Activated CD8-positive, alpha-beta memory T cell treated with anti-CD3 and anti-CD28 coated beads for 36 hours (primary cell): ENCODE measurements at regions not wholly inside any gene's neighbourhood (a gene's known extent, or its start where the extent isn't known, plus 50 kb on each side); places are given as distances from the start of the nearest gene placed in this dataset.
"Not testable (repeated sequence)": the region's sequence is repeated elsewhere in the genome, so short reads cannot be mapped to it uniquely, and the experiment has no call there.

Source experiments
- CTCF ChIA-PET: fragments of 350-600 bp; sonication (Branson Sonifier 250); formaldehyde crosslinking; loops from one replicate; lab custom pipeline; 2021; ENCODE audit warnings: antibody characterized with exemption; lab: Charles Lee
- POLR2A ChIA-PET: fragments of 350-600 bp; sonication (Branson Sonifier 250); formaldehyde crosslinking; loops from one replicate; lab custom pipeline; 2021; ENCODE audit warnings: antibody characterized with exemption; lab: Charles Lee

DNA sequence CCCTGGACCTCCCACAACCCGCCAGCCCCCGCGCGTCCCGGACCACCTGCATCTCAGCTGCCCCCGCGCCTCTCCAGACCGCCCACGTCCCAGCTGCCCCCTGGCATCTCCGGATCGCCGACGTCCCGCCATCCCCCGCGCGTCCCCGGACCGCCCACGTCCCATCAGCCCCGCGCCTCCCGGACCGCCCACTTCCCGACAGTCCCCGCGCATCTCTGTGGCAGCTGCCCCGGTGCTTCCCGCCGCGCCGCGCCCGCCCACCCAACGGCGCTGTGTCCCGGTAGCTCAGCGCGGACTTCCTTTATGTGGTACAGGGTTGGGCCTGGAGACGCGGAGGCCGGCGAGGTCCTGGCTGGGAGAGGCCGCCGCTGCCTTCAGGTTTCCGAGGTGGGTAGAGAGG lies 874.9 kb downstream of the TMEM121 start:
- CTCF ChIA-PET, POLR2A ChIA-PET: not testable (repeated sequence)

DNA sequence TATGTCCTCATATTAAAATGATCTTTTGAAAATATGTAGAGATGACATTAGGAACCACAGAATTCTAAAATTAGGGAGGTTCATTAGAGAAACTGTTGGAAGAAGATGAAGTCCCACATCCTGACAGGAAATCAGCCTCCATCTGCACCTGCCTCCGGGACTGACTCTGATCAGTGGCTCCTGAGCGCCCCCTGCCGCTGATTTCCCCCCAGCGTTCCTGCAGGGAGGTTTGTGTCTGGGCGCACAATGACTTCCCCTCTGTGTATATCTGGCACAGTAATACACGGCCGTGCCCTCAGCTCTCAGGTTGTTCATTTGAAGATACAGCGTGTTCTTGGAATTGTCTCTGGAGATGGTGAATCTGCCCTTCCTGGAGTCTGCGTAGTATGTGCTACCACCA lies 883.8 kb downstream of the TMEM121 start:
- CTCF ChIA-PET = interaction anchor here (0.6 to 2.2 kb wide), 2 partner anchors 18 to 284 kb away, joined by 3 to 5 read pairs; no protein-coding TSS in a partner anchor

DNA sequence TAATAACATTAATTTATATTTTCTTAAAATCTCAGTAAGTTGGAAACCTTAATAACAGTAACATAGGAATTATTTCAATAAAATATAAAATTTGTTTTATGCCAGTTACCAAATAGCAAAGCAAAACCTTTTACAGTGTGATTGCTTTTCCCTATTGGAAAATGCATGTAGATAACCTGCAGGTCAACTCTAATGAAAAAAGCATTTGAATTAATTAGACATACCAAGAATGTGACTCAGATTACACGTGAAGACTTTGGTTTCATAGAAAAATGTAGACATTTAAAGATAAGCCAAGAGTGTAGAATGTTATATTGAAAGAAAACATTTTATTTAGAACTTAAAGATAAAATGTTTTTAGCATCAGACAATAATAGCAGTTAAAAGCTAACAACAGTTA lies 888.1 kb downstream of the TMEM121 start:
- CTCF ChIA-PET = interaction anchor here (2.0 kb wide), 1 partner anchor 42 kb away, joined by 4 read pairs; no protein-coding TSS in a partner anchor
- POLR2A ChIA-PET = no interaction called here

More for the DNA sequence above, 883.8 kb downstream of the TMEM121 start:
- POLR2A ChIA-PET = not testable (repeated sequence)

DNA sequence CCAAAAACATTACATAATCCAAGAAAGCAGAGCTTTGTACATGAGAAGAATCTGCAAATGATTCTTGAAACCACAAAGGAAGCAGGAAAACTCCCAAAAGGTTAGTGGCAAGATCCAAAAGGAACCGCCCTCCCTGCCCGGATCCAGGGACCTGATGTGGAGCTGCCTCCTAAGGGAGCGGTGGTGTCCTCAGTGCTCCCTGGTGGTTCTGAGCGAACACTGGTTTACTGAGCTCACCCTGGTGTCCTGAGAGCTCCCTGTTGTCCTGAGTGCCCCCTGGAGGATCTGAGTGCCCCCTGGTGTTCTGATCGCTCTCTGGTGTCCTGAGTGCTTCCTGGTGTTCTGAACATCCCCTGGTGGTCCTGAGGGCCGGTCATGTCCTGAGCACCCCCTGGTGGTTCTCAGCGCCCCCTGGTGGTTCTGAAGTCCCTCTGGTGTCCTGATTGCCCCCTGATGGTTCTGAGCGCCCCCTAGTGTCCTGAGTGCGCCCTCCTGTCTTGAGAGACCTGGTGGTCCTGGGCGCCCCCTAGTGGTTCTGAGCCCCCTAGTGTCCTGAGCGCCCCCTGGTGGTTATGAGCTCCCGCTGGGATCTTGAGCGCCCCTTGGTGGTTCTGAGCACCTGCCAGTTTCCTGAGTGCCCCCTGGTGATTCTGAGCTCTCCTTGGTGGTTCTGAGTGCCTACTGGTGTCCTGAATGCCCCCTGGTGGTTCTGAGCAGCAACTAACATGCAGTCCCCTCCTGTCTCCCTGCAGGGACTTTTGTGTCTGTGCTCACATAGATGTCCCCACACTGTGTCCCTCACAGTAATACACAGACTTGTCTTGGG lies 891.1 kb downstream of the TMEM121 start:
- ChIA-PET POLR2A (no interaction called here), CTCF (interaction anchor here (0.5 to 2.8 kb wide), 55 partner anchors 9 to 1174 kb away, joined by 3 to 22 read pairs (median 4); no protein-coding TSS in a partner anchor)

DNA sequence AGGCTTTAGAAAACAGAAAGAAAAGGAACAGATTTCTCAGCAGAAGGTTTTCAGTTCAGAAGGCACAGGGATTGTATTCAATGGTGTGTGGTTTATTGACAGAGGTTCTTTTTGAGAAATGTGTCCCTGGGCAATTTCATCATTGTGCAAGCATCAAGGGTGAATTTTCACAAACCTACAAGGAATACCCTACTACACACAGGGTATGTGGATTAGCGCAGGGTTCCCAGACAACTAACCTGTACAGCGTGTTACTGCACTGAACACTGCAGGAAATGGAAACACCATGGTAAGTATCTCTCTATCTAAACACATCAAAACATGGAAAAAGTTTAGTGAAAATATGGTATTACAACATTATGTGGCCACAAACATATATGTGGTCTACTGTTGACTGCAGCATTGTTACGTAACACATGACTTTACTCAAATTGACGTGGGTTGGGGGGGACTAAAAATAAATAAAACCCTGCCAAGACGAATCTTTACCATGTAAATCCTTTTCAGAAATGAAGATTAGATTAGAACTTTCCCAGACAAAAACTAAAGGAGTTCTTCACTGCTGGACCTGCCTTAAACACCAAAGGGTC lies 893.1 kb downstream of the TMEM121 start:
- ChIA-PET POLR2A (no interaction called here), CTCF (interaction anchor here (0.6 to 2.7 kb wide), 5 partner anchors 30 to 71 kb away, joined by 3 to 22 read pairs (median 4); no protein-coding TSS in a partner anchor)

DNA sequence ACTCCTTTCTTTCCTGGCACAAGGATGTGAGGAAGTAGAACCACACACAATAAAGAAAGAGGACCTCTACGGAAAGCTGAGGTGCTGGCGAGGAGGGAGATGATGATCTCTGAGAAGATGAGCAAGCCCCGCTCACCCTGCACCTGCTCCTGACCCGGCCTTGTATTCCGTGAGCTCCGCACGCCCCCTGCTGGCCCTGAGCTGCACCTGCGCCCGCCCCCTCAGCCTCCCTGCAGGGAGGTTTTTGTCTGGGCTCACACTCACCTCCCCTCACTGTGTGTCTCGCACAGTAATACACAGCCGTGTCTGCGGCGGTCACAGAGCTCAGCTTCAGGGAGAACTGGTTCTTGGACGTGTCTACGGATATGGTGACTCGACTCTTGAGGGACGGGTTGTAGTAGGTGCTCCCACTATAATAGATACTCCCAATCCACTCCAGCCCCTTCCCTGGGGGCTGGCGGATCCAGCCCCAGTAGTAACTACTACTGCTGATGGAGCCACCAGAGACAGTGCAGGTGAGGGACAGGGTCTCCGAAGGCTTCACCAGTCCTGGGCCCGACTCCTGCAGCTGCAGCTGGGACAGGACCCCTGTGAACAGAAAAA lies 895.1 kb downstream of the TMEM121 start:
- CTCF ChIA-PET = interaction anchor here (0.6 to 1.4 kb wide), 5 partner anchors 16 to 410 kb away, joined by 3 read pairs; no protein-coding TSS in a partner anchor
- POLR2A ChIA-PET = not testable (repeated sequence)

DNA sequence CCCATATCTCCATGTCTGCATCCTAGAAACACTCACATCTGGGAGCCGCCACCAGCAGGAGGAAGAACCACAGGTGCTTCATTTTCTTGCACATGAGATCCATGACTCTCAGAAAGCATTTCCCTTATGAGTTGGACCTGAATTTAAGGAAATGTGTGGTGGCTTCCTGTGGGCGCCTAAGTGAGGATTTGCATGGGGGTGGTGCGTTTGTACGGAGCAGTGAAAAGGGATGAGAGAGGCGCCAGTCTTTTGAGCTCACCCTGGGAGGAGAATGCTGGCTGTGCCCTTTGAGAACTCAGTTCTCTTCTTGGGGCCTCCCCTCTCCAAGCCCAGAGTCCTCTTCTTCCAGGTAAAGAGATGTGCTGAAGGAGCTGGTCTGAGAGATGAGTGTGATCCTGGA lies 895.7 kb downstream of the TMEM121 start:
- ChIA-PET POLR2A (no interaction called here), CTCF (interaction anchor here (0.6 to 0.8 kb wide), 2 partner anchors 53 to 89 kb away, joined by 3 read pairs; no protein-coding TSS in a partner anchor)

DNA sequence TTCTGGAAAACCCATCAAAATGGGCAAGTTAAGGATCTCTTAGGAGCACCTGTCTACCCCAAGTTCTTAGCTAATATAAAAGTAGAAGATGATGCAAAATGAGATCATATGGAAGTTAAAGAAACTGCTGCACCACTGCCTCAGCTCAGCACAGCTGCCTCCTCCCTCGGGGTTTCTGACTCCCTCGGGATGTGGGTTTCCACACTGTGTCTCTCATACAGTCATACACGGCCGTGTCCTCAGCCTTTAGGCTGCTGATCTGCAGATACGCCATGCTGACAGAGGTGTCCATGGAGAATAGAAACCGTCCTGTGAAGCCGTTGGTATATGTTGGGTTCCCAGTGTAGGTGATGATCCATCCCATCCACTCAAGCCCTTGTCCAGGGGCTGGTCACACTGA lies 898.8 kb downstream of the TMEM121 start:
- POLR2A ChIA-PET, CTCF ChIA-PET: not testable (repeated sequence)

DNA sequence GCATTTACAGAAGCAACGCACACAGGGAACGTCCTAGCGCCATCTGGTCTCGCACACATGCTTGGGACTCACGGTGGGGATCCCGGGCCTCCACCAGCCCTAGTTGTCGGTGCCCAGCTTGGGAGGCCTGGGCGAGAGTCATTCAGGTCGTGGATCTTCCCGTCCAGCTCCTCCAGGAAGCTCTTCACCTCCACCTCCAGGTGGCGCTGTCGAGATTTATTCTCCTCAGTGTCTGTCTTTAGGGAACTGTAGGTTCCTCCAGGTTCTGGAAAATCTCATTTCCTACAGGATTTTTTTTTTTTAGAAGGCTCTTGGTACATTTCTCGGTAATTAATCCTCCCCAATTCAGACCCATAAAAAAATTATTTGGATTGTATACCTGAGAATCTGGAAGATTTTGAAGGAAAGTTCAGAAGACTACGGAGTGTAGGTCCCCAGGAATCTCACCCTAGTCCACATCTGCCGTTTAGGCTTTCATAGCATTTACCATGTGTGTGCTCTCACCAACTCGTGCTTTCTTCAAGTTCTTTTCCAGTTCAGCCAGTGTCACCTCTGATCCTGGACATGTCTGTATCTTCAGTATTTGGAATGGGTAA lies 910.0 kb downstream of the TMEM121 start:
- ChIA-PET CTCF (interaction anchor here (0.7 to 1.6 kb wide), 6 partner anchors 9 to 116 kb away, joined by 3 to 6 read pairs (median 3); no protein-coding TSS in a partner anchor), POLR2A (no interaction called here)

DNA sequence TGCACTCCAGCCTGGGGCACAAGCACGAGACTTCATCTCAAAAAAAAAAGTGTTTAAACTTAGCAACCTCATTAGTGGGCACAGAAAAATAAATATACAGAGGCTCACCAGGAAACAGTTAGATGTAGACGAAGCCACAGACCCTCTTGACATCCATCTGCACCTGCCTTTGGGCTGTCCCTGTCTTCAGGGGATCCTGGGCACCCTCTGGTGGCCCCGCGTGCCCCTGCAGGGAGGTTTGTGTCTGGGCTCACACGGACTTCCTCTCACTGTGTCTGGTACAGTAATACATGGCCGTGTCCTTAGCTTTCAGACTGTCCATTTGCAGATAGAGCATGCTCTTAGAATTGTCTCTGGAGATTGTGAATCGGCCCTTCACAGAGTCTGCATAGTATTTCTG lies 916.5 kb downstream of the TMEM121 start:
- CTCF ChIA-PET = no interaction called here
- POLR2A ChIA-PET = no interaction called here

DNA sequence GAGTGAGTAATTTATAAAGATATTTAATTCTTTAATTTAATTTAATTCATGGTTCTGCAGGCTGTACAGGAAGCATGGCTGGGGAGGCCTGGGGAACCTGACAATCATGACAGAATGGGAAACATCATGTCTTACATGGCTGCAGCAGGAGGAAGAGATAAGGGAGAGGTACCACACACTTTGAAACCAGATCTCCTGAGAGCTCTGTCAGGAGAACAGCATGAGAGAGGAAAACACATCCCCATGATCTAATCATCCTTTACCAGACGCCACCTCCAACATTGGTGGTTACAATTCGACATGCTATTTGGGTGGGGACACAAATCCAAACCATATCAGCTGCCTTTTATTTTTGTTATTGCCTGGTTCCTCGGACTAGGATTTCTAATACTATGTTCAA lies 928.6 kb downstream of the TMEM121 start:
- POLR2A ChIA-PET = no interaction called here
- CTCF ChIA-PET = interaction anchor here (1.0 kb wide), 1 partner anchor 37 kb away, joined by 3 read pairs; no protein-coding TSS in a partner anchor

DNA sequence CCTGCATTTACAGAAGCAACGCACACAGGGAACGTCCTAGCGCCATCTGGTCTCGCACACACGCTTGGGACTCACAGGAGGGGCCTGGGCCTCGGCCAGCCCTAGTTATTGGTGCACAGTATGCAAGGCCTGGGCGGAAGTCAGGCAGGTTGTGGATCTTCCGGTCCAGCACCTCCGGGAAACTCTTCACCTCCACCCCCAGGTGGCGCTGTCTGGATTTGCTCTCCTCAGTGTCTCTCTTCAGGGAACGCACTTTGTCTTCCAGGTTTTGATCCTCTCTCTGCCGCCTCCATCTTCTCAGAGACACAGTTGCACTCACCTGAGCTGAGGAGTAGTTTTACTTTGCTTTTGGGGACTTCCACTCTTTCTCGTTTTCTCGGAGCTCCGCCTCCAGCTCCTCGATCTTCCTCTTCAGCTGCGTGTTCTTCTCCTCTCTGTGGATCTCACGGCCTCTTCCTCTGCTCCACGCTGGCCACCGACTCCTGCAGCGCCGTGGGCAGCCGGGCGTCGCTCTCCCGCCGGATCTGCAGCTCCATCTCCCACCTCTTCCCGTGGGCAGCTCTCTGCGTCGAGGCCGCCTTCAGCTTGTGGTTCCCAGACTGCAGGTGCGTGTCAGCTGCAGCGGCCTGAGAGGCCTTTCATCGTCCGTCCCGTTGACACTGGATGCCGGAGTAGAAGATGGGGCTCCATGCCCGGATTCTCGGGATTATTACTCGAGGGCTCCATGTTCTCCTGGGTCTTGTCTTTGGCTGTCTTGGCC lies 933.8 kb downstream of the TMEM121 start:
- POLR2A ChIA-PET = no interaction called here
- CTCF ChIA-PET = no interaction called here

DNA sequence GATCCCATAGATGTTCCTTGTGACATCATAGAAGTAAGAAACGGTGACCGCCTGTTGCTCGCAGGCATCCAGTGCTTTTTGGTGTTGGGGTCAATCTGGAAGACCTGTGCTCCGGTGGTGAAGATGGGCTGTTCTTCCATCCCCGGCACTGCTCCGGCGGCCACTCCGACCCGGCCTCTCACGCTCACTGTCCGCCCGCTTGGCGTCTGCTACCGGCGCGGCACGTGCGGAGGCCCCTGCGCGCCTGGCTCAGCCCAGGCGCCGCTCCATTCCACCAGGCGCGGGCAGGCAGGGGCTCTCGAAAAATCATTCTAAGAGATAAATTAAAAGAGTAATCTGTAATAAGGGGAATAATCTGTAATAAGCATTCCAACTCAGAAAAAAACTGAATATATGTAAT lies 934.5 kb downstream of the TMEM121 start:
- ChIA-PET POLR2A (no interaction called here), CTCF (no interaction called here)

DNA sequence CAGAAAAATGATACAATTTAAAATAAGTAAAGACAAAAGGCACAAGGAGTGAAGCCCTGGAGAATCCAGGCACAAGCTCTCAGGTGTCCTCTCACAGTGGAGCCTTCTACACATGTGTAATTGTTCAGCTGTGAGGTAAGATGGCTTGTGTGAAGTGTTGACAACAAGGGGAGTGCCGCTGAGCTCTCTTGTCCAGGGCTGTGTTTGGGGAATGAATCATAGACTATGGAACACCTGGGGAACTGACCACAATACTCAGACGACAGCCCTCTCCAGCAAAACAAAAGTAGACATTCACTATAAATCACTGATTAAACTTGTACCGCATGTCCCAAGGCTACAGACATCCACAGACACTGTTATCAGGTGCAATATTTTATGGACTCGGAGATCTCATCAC lies 940.1 kb downstream of the TMEM121 start:
- POLR2A ChIA-PET = not testable (repeated sequence)

DNA sequence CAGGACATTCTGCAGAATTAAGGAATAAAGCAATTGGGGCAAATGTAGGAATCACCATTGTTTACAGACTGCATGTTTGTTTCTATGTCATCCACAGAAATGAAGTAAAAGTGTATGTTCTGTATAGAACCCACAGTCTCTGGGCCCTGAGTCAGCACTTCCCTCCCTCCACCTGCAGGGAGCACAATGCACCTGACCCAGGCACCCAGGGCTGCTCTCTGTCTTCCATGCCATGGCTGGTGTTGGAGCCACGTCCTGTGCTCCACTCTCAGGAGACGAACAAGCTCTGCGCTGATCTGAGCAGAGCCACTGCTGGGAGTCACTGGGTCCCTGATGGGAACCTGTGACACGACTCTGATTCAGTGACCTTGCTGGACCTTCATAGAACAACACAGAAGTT lies 942.5 kb downstream of the TMEM121 start:
- CTCF ChIA-PET = interaction anchor here (1.1 to 4.7 kb wide), 4 partner anchors 49 to 62 kb away, joined by 3 to 22 read pairs (median 4); no protein-coding TSS in a partner anchor
- POLR2A ChIA-PET = not testable (repeated sequence)

More for the DNA sequence above, 940.1 kb downstream of the TMEM121 start:
- CTCF ChIA-PET = interaction anchor here (0.9 to 4.7 kb wide), 3 partner anchors 46 to 52 kb away, joined by 3 to 22 read pairs (median 3); no protein-coding TSS in a partner anchor

DNA sequence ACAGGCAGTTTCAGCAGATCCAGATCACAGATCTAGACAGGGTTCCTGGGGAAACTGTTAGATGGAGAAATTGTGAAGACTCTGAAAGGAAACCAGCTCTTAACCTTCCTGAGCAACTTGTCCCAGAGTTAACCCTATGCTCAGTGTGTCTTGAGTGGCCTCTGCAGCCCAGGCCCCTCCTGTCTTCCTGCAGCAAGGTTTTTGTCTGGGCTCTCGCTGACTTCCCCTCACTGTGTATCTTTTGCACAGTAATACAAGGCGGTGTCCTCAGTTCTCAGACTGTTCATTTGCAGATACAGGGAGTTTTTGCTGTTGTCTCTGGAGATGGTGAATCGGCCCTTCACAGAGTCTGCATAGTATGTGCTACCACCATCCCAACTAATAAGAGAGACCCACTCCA lies 943.6 kb downstream of the TMEM121 start:
- CTCF ChIA-PET = interaction anchor here (1.5 to 2.4 kb wide), 3 partner anchors 49 to 61 kb away, joined by 4 to 7 read pairs (median 5); no protein-coding TSS in a partner anchor
- POLR2A ChIA-PET = not testable (repeated sequence)

DNA sequence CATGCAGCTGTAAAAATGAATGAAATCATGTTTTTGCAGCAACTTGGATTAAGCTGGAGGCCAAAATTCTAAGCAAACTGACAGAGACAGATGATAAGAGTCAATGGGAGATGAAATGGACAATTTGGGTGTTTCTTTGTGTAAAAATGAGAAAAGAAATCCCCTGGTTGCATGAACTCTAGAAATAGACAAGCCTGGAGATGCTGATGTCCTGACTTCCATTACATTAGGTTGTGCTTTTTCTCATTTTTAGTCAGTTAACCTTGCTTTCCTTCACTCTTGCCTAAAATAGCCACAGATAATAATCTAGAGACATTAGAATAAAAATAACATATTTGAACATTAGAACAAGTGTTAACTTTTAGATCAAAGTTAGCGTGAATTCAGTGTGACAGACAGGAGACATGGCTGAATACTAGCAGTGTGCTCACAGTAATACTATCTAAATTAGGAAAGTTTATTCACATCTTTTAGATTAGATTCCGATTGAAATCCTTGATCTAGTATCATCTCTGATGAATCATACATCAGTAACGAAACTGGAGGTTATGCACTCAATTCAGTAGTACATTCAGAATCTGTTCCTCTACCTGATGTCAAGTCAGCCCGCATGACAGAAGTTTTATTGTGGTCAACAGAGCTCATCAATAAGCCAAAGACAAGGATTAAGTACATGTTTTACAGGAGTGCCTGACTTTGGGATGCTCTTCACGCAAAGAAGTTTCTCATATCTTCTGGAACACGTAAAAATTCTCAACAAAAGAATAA lies 948.1 kb downstream of the TMEM121 start:
- POLR2A ChIA-PET = not testable (repeated sequence)
- CTCF ChIA-PET = interaction anchor here (1.0 to 2.2 kb wide), 4 partner anchors 14 to 57 kb away, joined by 3 to 9 read pairs (median 4); no protein-coding TSS in a partner anchor
